Ectodermal cell (in vitro differentiated cells): ENCODE measurements at regions not wholly inside any gene's neighbourhood (a gene's known extent, or its start where the extent isn't known, plus 50 kb on each side); places are given as distances from the start of the nearest gene placed in this dataset.

Source experiments
- H3K27ac ChIP-seq: 2 replicates; pipeline ENCODE4 v1.7.0; 2013; ENCODE audit warnings: mild to moderate bottlenecking, low read depth, low read length; ENCODE audit not compliant: insufficient read depth, poor library complexity, severe bottlenecking
- H3K27me3 ChIP-seq: 2 replicates; pipeline ENCODE4 v1.7.0; 2013; ENCODE audit warnings: mild to moderate bottlenecking, low read length; ENCODE audit not compliant: insufficient read depth, control insufficient read depth, poor library complexity, severe bottlenecking
- H3K36me3 ChIP-seq: one replicate; pipeline ENCODE4 v1.7.0; 2013; ENCODE audit warnings: low read length; ENCODE audit not compliant: control insufficient read depth, insufficient read depth
- H3K4me1 ChIP-seq: one replicate; pipeline ENCODE4 v1.7.0; 2013; ENCODE audit warnings: low read length; ENCODE audit not compliant: control insufficient read depth, insufficient read depth
- H3K4me3 ChIP-seq: 2 replicates; pipeline ENCODE4 v1.7.0; 2013; ENCODE audit warnings: low read depth, low read length, control low read depth; ENCODE audit not compliant: insufficient read depth
- H3K9me3 ChIP-seq: 2 replicates; pipeline ENCODE4 v1.7.0; 2013; ENCODE audit warnings: mild to moderate bottlenecking, low read length, moderate library complexity; ENCODE audit not compliant: control insufficient read depth
- WGBS, 2 experiments: methylation state at CpG; one replicate each; pipeline ENCODE4 v1.1.7; 2013; ENCODE audit warnings: missing lambda C conversion rate in 2 of 2; 5-methylcytosine and 5-hydroxymethylcytosine counted together

- H3K4me3 ChIP-seq: no peak overlapping the region
- no peaks in the 10 kb centered on the region for H3K36me3 ChIP-seq
- 91 to 93% methylated on average over 3 of the region's 3 CpGs for WGBS, 2 experiments
- H3K9me3 ChIP-seq: no peaks in the 10 kb centered on the region
- H3K4me1 ChIP-seq: no peaks in the 10 kb centered on the region
- H3K27ac ChIP-seq: no peak overlapping the region
- no peaks in the 10 kb centered on the region for H3K27me3 ChIP-seq
These were observed 231.0 kb upstream of the TNP1 start for GRCh38 chr2:217090884-217091283.

- H3K36me3 ChIP-seq: no peaks in the 10 kb centered on the region
- H3K27ac ChIP-seq: no peak overlapping the region
- H3K27me3 ChIP-seq: no peaks in the 10 kb centered on the region
- no peaks in the 10 kb centered on the region for H3K9me3 ChIP-seq
- H3K4me1 ChIP-seq: no peaks in the 10 kb centered on the region
- no peak overlapping the region for H3K4me3 ChIP-seq
- 92 to 95% methylated on average over 5 of the region's 5 CpGs for WGBS, 2 experiments
These were observed 230.2 kb upstream of the TNP1 start for GRCh38 chr2:217090024-217090473.

GRCh38 chr2:217086718-217087117, 226.9 kb upstream of the TNP1 start:
- 90 to 96% methylated on average over 2 of the region's 2 CpGs for WGBS, 2 experiments
- no peak overlapping the region for H3K4me3 ChIP-seq
- no peaks in the 10 kb centered on the region for H3K36me3 ChIP-seq
- no peaks in the 10 kb centered on the region for H3K27me3 ChIP-seq
- no peaks in the 10 kb centered on the region for H3K9me3 ChIP-seq
- H3K27ac ChIP-seq: no peak overlapping the region
- no peaks in the 10 kb centered on the region for H3K4me1 ChIP-seq

- WGBS, 2 experiments: 92 to 94% methylated on average over 1 of the region's 1 CpG
- H3K27me3 ChIP-seq: no peaks in the 10 kb centered on the region
- H3K27ac ChIP-seq: no peak overlapping the region
These were observed 226.2 kb upstream of the TNP1 start for GRCh38 chr2:217086038-217086522.

GRCh38 chr2:217085543-217085942, 225.7 kb upstream of the TNP1 start:
- Histone ChIP-seq H3K4me3 (no peak overlapping the region), H3K27ac (no peak overlapping the region), H3K9me3 (no peaks in the 10 kb centered on the region), H3K36me3 (no peaks in the 10 kb centered on the region), H3K4me1 (no peaks in the 10 kb centered on the region), H3K27me3 (no peaks in the 10 kb centered on the region)
- 91 to 100% methylated on average over 2 of the region's 2 CpGs for WGBS, 2 experiments

More at GRCh38 chr2:217086038-217086522, 226.2 kb upstream of the TNP1 start:
- Histone ChIP-seq H3K4me1 (no peaks in the 10 kb centered on the region), H3K4me3 (no peak overlapping the region), H3K36me3 (no peaks in the 10 kb centered on the region), H3K9me3 (no peaks in the 10 kb centered on the region)

GRCh38 chr2:217081799-217082198, 221.9 kb upstream of the TNP1 start:
- Histone ChIP-seq H3K36me3 (no peaks in the 10 kb centered on the region), H3K4me3 (no peak overlapping the region), H3K27me3 (no peaks in the 10 kb centered on the region), H3K27ac (no peak overlapping the region), H3K4me1 (no peaks in the 10 kb centered on the region), H3K9me3 (no peaks in the 10 kb centered on the region)
- WGBS, 2 experiments: 87 to 100% methylated on average over 2 to 4 of the region's 5 CpGs

GRCh38 chr2:217079165-217079564, 219.3 kb upstream of the TNP1 start:
- WGBS, 2 experiments: 94 to 96% methylated on average over 1 of the region's 1 CpG

GRCh38 chr2:217077831-217078407, 218.1 kb upstream of the TNP1 start:
- no peaks in the 10 kb centered on the region for H3K27me3 ChIP-seq
- H3K9me3 ChIP-seq: no peaks in the 10 kb centered on the region
- no peaks in the 10 kb centered on the region for H3K4me1 ChIP-seq
- WGBS, 2 experiments: 94 to 97% methylated on average over 1 of the region's 1 CpG
- H3K36me3 ChIP-seq: no peaks in the 10 kb centered on the region
- H3K27ac ChIP-seq: no peak overlapping the region
- no peak overlapping the region for H3K4me3 ChIP-seq

More at GRCh38 chr2:217079165-217079564, 219.3 kb upstream of the TNP1 start:
- no peaks in the 10 kb centered on the region for H3K9me3 ChIP-seq
- H3K27ac ChIP-seq: no peak overlapping the region
- H3K4me1 ChIP-seq: no peaks in the 10 kb centered on the region
- H3K36me3 ChIP-seq: no peaks in the 10 kb centered on the region
- no peaks in the 10 kb centered on the region for H3K27me3 ChIP-seq
- H3K4me3 ChIP-seq: no peak overlapping the region

GRCh38 chr2:217076657-217077232, 216.9 kb upstream of the TNP1 start:
- Histone ChIP-seq H3K27me3 (no peaks in the 10 kb centered on the region), H3K36me3 (no peaks in the 10 kb centered on the region), H3K4me3 (no peak overlapping the region), H3K9me3 (no peaks in the 10 kb centered on the region), H3K27ac (no peak overlapping the region), H3K4me1 (no peaks in the 10 kb centered on the region)
- 90 to 92% methylated on average over 5 to 6 of the region's 6 CpGs for WGBS, 2 experiments

GRCh38 chr2:217076058-217076435, 216.2 kb upstream of the TNP1 start:
- Histone ChIP-seq H3K4me1 (no peaks in the 10 kb centered on the region), H3K27ac (no peak overlapping the region), H3K4me3 (no peak overlapping the region), H3K9me3 (no peaks in the 10 kb centered on the region), H3K36me3 (no peaks in the 10 kb centered on the region), H3K27me3 (no peaks in the 10 kb centered on the region)
- 92 to 93% methylated on average over 3 of the region's 3 CpGs for WGBS, 2 experiments
